ENCODE measurements at regions not wholly inside any gene's neighbourhood (a gene's known extent, or its start where the extent isn't known, plus 50 kb on each side); places are given as distances from the start of the nearest gene placed in this dataset.
"Not testable (repeated sequence)": the region's sequence is repeated elsewhere in the genome, so short reads cannot be mapped to it uniquely, and the experiment has no call there.

- no peaks in the 10 kb centered on the region for H3K9me3 ChIP-seq (ENCODE audit: low read depth, low read length, poor library complexity, severe bottlenecking)
- DNase-seq (ENCODE audit: low spot score): no peak
- no peak overlapping the region for H3K27ac ChIP-seq (ENCODE audit: low read depth, low read length, poor library complexity, severe bottlenecking)
- no peaks in the 10 kb centered on the region for H3K4me1 ChIP-seq (ENCODE audit: insufficient read depth, low read length, poor library complexity, severe bottlenecking)
- no TSS peak for BruUV-seq (replicated peaks)
- ChIA-PET CTCF (interaction anchor here (0.5 kb wide), 1 partner anchor 20 kb away, joined by 4 read pairs; no protein-coding TSS in a partner anchor), POLR2A (ENCODE audit: low non-redundant PET) (no interaction called here)
- no peak overlapping the region for H3K4me3 ChIP-seq (ENCODE audit: low read depth, low read length, poor library complexity, severe bottlenecking)
- TF ChIP-seq CTCF (conservative IDR thresholded peaks at IDR 0.05; ENCODE audit: low read depth, low read length): no peak
- no peak for TF ChIP-seq EZH2 (IDR thresholded peaks at IDR 0.05; ENCODE audit: borderline replicate concordance, low read depth, low read length, poor library complexity, severe bottlenecking)
- intact Hi-C loops (cut with micrococcal nuclease; ENCODE audit: unreplicated experiment): no loop called here
- no peaks in the 10 kb centered on the region for H3K27me3 ChIP-seq (replicated peaks; ENCODE audit: insufficient read depth, low read depth, low read length, poor library complexity)
- no peaks in the 10 kb centered on the region for H3K36me3 ChIP-seq (ENCODE audit: insufficient read depth, low read length, poor library complexity, severe bottlenecking)
Measured at GRCh38 chr4:123007679-123008078, 85.3 kb upstream of the NUDT6 start.

- DNase-seq (ENCODE audit: low spot score); H3K9me3 ChIP-seq (ENCODE audit: low read depth, low read length, poor library complexity, severe bottlenecking); intact Hi-C loops (cut with micrococcal nuclease; ENCODE audit: unreplicated experiment); CTCF ChIA-PET; H3K27ac ChIP-seq (ENCODE audit: low read depth, low read length, poor library complexity, severe bottlenecking); H3K4me3 ChIP-seq (ENCODE audit: low read depth, low read length, poor library complexity, severe bottlenecking); POLR2A ChIA-PET (ENCODE audit: low non-redundant PET); BruUV-seq (replicated peaks); H3K4me1 ChIP-seq (ENCODE audit: insufficient read depth, low read length, poor library complexity, severe bottlenecking); H3K27me3 ChIP-seq (replicated peaks; ENCODE audit: insufficient read depth, low read depth, low read length, poor library complexity); H3K36me3 ChIP-seq (ENCODE audit: insufficient read depth, low read length, poor library complexity, severe bottlenecking): not testable (repeated sequence)
Measured at GRCh38 chr4:123012416-123012815, 90.0 kb upstream of the NUDT6 start.

- ChIA-PET CTCF (no interaction called here), POLR2A (ENCODE audit: low non-redundant PET) (no interaction called here)
- H3K9me3 ChIP-seq (ENCODE audit: low read depth, low read length, poor library complexity, severe bottlenecking): no peaks in the 10 kb centered on the region
- no peak overlapping the region for H3K4me3 ChIP-seq (ENCODE audit: low read depth, low read length, poor library complexity, severe bottlenecking)
- TF ChIP-seq EZH2 (IDR thresholded peaks at IDR 0.05; ENCODE audit: borderline replicate concordance, low read depth, low read length, poor library complexity, severe bottlenecking) (no peak), CTCF (conservative IDR thresholded peaks at IDR 0.05; ENCODE audit: low read depth, low read length) (no peak)
- H3K27ac ChIP-seq (ENCODE audit: low read depth, low read length, poor library complexity, severe bottlenecking): no peak overlapping the region
- intact Hi-C loops (cut with micrococcal nuclease; ENCODE audit: unreplicated experiment): no loop called here
- BruUV-seq (replicated peaks): no TSS peak
- H3K27me3 ChIP-seq (replicated peaks; ENCODE audit: insufficient read depth, low read depth, low read length, poor library complexity): no peaks in the 10 kb centered on the region
- peaks cover 14% of the 10 kb centered on the region for H3K4me1 ChIP-seq (ENCODE audit: insufficient read depth, low read length, poor library complexity, severe bottlenecking)
- no peak for DNase-seq (ENCODE audit: low spot score)
- no peaks in the 10 kb centered on the region for H3K36me3 ChIP-seq (ENCODE audit: insufficient read depth, low read length, poor library complexity, severe bottlenecking)
Measured at GRCh38 chr4:123014038-123014437, 91.6 kb upstream of the NUDT6 start.

- Histone ChIP-seq H3K4me1 (ENCODE audit: insufficient read depth, low read length, poor library complexity, severe bottlenecking) (peaks cover 14% of the 10 kb centered on the region), H3K9me3 (ENCODE audit: low read depth, low read length, poor library complexity, severe bottlenecking) (no peaks in the 10 kb centered on the region), H3K4me3 (ENCODE audit: low read depth, low read length, poor library complexity, severe bottlenecking) (no peak overlapping the region), H3K27ac (ENCODE audit: low read depth, low read length, poor library complexity, severe bottlenecking) (no peak overlapping the region), H3K27me3 (replicated peaks; ENCODE audit: insufficient read depth, low read depth, low read length, poor library complexity) (no peaks in the 10 kb centered on the region), H3K36me3 (ENCODE audit: insufficient read depth, low read length, poor library complexity, severe bottlenecking) (no peaks in the 10 kb centered on the region)
- TF ChIP-seq EZH2 (IDR thresholded peaks at IDR 0.05; ENCODE audit: borderline replicate concordance, low read depth, low read length, poor library complexity, severe bottlenecking) (no peak), CTCF (conservative IDR thresholded peaks at IDR 0.05; ENCODE audit: low read depth, low read length) (no peak)
- ChIA-PET POLR2A (ENCODE audit: low non-redundant PET) (no interaction called here), CTCF (no interaction called here)
- peak; percentile 7 for DNase-seq (ENCODE audit: low spot score)
- BruUV-seq (replicated peaks): no TSS peak
- intact Hi-C loops (cut with micrococcal nuclease; ENCODE audit: unreplicated experiment): no loop called here
Measured at GRCh38 chr4:123017078-123017477, 94.7 kb upstream of the NUDT6 start.

All from A673 (cell line).